ENCODE measurements at regions not wholly inside any gene's neighbourhood (a gene's known extent, or its start where the extent isn't known, plus 50 kb on each side); places are given as distances from the start of the nearest gene placed in this dataset.

DNA sequence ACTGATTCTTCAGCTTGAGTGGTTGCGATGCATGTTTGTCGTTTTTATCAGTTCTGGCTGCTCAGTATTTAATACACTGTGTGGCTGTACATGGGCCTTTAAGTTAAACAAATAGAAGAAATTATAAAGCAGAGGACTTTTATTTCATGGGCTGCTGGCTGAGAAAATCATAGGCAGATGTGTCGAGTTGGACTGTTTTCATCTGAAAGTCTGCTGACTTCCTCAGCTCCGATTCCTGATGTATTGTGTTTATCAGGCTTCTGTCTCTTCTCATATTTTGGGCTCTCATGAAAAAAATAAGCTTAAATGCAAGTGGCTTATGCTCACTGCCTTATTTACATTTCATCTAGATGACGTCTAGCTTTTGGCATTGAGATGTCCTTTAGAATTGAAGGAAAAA, 129.5 kb upstream of the GGTLC1 start:
- in situ Hi-C loops (cut with MboI; ENCODE audit: low sequenced_read_pairs, unreplicated experiment), result no loop called here
- TF ChIP-seq, protein P1, sequence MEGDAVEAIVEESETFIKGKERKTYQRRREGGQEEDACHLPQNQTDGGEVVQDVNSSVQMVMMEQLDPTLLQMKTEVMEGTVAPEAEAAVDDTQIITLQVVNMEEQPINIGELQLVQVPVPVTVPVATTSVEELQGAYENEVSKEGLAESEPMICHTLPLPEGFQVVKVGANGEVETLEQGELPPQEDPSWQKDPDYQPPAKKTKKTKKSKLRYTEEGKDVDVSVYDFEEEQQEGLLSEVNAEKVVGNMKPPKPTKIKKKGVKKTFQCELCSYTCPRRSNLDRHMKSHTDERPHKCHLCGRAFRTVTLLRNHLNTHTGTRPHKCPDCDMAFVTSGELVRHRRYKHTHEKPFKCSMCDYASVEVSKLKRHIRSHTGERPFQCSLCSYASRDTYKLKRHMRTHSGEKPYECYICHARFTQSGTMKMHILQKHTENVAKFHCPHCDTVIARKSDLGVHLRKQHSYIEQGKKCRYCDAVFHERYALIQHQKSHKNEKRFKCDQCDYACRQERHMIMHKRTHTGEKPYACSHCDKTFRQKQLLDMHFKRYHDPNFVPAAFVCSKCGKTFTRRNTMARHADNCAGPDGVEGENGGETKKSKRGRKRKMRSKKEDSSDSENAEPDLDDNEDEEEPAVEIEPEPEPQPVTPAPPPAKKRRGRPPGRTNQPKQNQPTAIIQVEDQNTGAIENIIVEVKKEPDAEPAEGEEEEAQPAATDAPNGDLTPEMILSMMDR (IDR thresholded peaks at IDR 0.05; ENCODE audit: borderline replicate concordance, control extremely low read depth, extremely low read depth, insufficient read depth, missing control alignments), result no peak
- DNase-seq (ENCODE audit: low spot score), result no peak

DNA sequence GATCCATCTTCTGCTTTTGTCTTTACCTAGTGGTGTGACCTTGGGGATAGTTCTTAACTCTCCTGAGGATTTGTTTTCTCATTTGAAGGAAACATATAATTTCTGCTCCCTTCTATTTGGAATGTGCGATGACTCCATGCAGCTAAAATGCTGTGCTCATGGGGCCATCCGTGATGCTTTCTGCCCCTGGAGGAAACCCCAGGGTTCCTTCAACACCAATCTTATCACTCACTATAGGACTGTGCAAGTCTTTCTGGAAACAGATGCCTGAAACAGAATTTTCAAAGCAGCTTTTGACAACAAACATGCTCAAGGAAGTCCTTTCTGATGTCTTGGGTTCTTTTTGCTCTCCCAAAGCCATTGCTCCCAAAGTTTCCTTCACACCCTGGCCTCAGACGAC, 128.8 kb upstream of the GGTLC1 start:
- TF ChIP-seq, protein P1 (IDR thresholded peaks at IDR 0.05; ENCODE audit: borderline replicate concordance, control extremely low read depth, extremely low read depth, insufficient read depth, missing control alignments), result no peak
- in situ Hi-C loops (cut with MboI; ENCODE audit: low sequenced_read_pairs, unreplicated experiment), result no loop called here

DNA sequence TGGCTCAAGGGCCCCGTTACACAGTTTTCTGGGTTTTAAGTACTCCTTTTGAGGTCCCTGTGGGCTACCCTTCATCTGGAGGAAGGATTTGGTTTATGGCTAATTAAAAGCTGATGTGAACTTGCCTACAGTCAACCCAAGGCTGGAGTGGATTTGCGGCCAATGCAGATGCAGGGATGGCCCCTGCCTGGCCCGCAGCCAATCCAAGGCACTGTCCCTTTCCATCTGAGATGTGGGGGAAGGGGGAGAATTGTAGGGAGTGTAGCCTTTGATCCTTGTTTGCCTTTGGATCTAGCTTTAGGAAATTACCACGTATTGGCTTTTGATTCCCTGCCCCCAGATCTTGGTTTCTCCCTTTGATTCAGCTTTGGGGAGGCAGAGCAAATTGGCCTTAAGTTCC, 128.0 kb upstream of the GGTLC1 start:
- TF ChIP-seq, protein P1 (IDR thresholded peaks at IDR 0.05; ENCODE audit: borderline replicate concordance, control extremely low read depth, extremely low read depth, insufficient read depth, missing control alignments), result no peak
- no peak for DNase-seq (ENCODE audit: low spot score)
- in situ Hi-C loops (cut with MboI; ENCODE audit: low sequenced_read_pairs, unreplicated experiment), result no loop called here

More for the DNA sequence above, 128.8 kb upstream of the GGTLC1 start:
- no peak for DNase-seq (ENCODE audit: low spot score)

DNA sequence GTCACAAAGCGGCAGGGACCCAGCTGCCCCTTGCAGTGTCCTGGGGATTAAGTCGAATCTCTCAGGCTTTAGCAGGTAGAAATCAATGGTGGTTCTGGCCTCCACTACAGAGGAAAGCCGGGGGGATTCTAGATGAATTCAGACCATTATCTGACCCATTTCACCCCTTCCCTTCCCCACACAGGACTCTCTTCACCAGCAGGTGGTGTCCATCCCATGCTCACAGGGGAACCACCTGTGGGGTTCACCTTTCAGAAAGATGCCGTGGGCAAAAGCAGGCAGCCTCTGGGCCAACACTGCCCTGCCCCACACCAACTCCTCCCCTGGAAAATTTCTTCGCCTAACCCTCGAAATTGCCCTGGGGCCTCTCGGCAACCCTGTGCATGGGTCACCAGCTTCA, 123.8 kb upstream of the GGTLC1 start:
- TF ChIP-seq, protein P1 (IDR thresholded peaks at IDR 0.05; ENCODE audit: borderline replicate concordance, control extremely low read depth, extremely low read depth, insufficient read depth, missing control alignments), result no peak
- no peak for DNase-seq (ENCODE audit: low spot score)
- in situ Hi-C loops (cut with MboI; ENCODE audit: low sequenced_read_pairs, unreplicated experiment), result no loop called here

DNA sequence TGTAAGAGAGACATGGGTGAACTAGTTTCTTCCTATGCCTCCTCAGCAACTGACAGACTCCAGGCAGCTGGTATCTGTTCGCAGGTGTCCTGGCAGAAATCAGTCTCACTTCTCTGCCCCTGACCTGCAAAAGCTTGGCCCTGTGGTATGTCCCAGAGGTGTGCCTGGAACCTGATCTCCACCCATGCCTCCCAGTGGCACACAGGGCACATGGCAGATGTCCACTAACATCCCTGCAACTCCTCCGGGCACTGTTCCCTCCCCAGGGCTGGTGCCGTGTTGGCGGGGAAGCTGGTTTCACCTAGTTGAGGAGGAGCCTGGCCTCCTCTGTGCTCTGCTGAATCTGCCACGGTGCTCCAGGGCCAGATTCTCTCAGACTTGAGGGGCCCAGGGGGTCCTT, 123.3 kb upstream of the GGTLC1 start:
- in situ Hi-C loops (cut with MboI; ENCODE audit: low sequenced_read_pairs, unreplicated experiment), result no loop called here
- no peak for DNase-seq (ENCODE audit: low spot score)
- TF ChIP-seq, protein P1 (IDR thresholded peaks at IDR 0.05; ENCODE audit: borderline replicate concordance, control extremely low read depth, extremely low read depth, insufficient read depth, missing control alignments), result no peak

DNA sequence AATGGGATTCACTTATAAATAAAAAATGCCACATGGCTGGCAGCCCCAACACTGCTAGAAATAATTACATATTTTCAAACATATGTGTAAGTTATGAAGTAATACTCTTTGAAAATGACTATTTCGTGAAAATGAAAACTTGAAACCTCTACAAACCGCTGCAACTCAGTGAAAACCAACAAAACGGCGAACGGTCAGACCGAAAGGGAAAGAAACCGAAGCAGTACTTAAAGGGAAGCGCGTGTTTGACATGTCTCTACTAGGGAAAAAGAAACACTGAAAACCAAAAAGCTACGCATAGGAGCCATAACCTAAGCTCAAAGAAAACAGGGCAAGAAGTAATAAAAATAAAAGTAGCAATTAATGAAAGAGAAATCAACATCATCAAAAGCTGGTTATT, 121.0 kb upstream of the GGTLC1 start:
- TF ChIP-seq, protein P1 (IDR thresholded peaks at IDR 0.05; ENCODE audit: borderline replicate concordance, control extremely low read depth, extremely low read depth, insufficient read depth, missing control alignments), result no peak
- in situ Hi-C loops (cut with MboI; ENCODE audit: low sequenced_read_pairs, unreplicated experiment), result no loop called here

DNA sequence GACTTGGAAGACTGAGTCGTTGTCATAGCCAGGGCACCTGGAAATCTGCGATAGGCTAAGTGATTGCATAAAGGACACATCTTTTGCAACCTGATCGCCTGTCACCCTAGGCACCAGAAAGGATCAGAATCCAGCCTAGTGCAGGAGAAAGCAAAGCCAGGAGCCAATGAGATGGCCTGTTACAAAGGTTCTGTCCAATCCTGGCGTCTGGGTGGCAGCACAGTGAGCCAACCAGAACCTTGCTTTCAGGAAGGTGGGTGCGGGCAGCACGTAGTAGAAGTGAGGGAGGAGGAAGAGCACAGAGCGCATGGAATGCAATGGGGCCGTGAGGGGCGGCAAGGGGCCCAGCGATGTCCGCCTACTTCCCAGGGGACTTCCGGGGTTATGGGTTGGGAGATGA, 120.4 kb upstream of the GGTLC1 start:
- in situ Hi-C loops (cut with MboI; ENCODE audit: low sequenced_read_pairs, unreplicated experiment), result no loop called here

More for the DNA sequence above, 121.0 kb upstream of the GGTLC1 start:
- no peak for DNase-seq (ENCODE audit: low spot score)

More for the DNA sequence above, 120.4 kb upstream of the GGTLC1 start:
- TF ChIP-seq, protein P1 (IDR thresholded peaks at IDR 0.05; ENCODE audit: borderline replicate concordance, control extremely low read depth, extremely low read depth, insufficient read depth, missing control alignments), result no peak
- no peak for DNase-seq (ENCODE audit: low spot score)

Measured in GM13976 (cell line).